ENCODE measurements at regions not wholly inside any gene's neighbourhood (a gene's known extent, or its start where the extent isn't known, plus 50 kb on each side); places are given as distances from the start of the nearest gene placed in this dataset.

DNA sequence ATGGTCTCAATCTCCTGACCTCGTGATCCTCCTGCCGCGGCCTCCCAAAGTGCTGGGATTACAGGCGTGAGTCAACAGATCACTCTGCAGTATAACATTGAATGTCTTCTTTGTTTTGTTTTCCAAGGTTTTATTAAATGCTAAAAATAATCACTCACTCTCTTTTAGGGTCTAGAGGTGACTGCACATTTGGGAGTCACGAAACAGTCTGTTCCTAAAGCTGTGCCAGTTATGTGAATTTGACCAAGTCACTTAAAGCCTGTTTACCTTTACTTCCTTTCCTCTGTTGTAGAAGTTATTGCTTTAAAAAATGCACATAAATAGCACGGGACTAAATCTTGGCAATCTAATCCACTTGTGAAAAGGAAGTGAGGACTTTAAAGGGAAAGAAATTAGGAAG lies 304.9 kb upstream of the PTGER4 start:
- TF ChIP-seq POLR2AphosphoS5 (IDR thresholded peaks at IDR 0.05; ENCODE audit: low read depth, low read length), result no peak
- no peak for TF ChIP-seq POLR2A (IDR thresholded peaks at IDR 0.05; ENCODE audit: low read depth, low read length)
- TF ChIP-seq TAF1 (IDR thresholded peaks at IDR 0.05; ENCODE audit: low read depth, low read length), result no peak
- TF ChIP-seq PAX5 (IDR thresholded peaks at IDR 0.05; ENCODE audit: insufficient read depth, low read length, severe bottlenecking), result no peak
- no peak for TF ChIP-seq SPI1 (IDR thresholded peaks at IDR 0.05; ENCODE audit: low read depth, low read length)

All from GM12891 (cell line).